Pancreas (tissue), 10 donors: ENCODE measurements at regions not wholly inside any gene's neighbourhood (a gene's known extent, or its start where the extent isn't known, plus 50 kb on each side); places are given as distances from the start of the nearest gene placed in this dataset.
A peak's percentile ranks its signal among the peaks of the same experiment; 100 is the strongest.

Source experiments
- ATAC-seq, 4 donors: fragments of 200-7000 bp; cut with Tn5 transposase; one replicate each; pipeline versions ENCODE4 v1.8.0 to v1.9.1; 2020; ENCODE audit warnings: mild to moderate bottlenecking in 4 of 4, moderate library complexity in 4 of 4
- DNase-seq, 6 donors: peaks; one replicate each; pipeline ENCODE4 v3.0.0-alpha.2; 2020
- FAIRE-seq: peaks from 2 replicates; lab custom pipeline; 2012; peaks lifted over from hg19 to GRCh38; lab: Jason Lieb, UNC
- H3K27ac ChIP-seq, 4 donors: fragments of 200-600 bp; sonication (generic); 1 replicate in 3 of 4; 2 replicates in 1 of 4; pipeline versions ENCODE4 v1.5.0 to v1.8.0; 2020
- H3K27me3 ChIP-seq, 4 donors: fragments of 200-600 bp; one replicate each; pipeline ENCODE4 v1.8.0; 2021
- H3K36me3 ChIP-seq, 3 donors: fragments of 200-600 bp; sonication (generic) in 1 of 3; one replicate each; pipeline versions ENCODE4 v1.5.0 to v1.8.0; 2020 to 2021
- H3K4me1 ChIP-seq, 3 donors: fragments of 200-600 bp; one replicate each; pipeline ENCODE4 v1.8.0; 2021
- H3K4me3 ChIP-seq, 4 donors: fragments of 200-600 bp; sonication (generic) in 2 of 4; one replicate each; pipeline versions ENCODE4 v1.5.0 to v1.8.0; 2020 to 2021
- H3K9me3 ChIP-seq, 4 donors: fragments of 200-600 bp; one replicate each; pipeline ENCODE4 v1.8.0; 2021
- WGBS, 2 donors: extraction: QIAGEN DNeasy Blood & Tissue Kit; methylation state at CpG; one replicate each; pipeline ENCODE4 v1.1.7; 2013; 5-methylcytosine and 5-hydroxymethylcytosine counted together
- intact Hi-C, 3 donors: fragments of 100-400 bp; cut with DNase I; formaldehyde crosslinking; loops; one replicate each; pipeline versions ENCODE4 v1.11.1 to v1.14.2; 2022
- TF ChIP-seq, protein P1 (sequence below), 4 donors: fragments of 200-600 bp; sonication (generic) in 3 of 4; IDR thresholded peaks; one replicate each; pipeline versions ENCODE4 v1.5.0 to v1.8.0; 2021; ENCODE audit warnings: antibody characterized with exemption in 4 of 4
- donor health status: healthy with polysubstance abuse.
- donor health status: DM: no; HTN: no; CAD: no; lungs with moderate emphysema.
- donor health status: DM: no; HTN: no; CAD: no.
- donor health status: control.
- donor health status: control.
- donor health status: Bipolar disorder and iron deficiency.
- donor health status: DM: yes; HTN: yes; CAD: no.
- donor health status: DM: no; HTN: no; CAD: no.
- donor health status: DM: no; HTN: no; CAD: no.
- donor health status: DM: yes; HTN: yes; CAD: no.

DNA sequence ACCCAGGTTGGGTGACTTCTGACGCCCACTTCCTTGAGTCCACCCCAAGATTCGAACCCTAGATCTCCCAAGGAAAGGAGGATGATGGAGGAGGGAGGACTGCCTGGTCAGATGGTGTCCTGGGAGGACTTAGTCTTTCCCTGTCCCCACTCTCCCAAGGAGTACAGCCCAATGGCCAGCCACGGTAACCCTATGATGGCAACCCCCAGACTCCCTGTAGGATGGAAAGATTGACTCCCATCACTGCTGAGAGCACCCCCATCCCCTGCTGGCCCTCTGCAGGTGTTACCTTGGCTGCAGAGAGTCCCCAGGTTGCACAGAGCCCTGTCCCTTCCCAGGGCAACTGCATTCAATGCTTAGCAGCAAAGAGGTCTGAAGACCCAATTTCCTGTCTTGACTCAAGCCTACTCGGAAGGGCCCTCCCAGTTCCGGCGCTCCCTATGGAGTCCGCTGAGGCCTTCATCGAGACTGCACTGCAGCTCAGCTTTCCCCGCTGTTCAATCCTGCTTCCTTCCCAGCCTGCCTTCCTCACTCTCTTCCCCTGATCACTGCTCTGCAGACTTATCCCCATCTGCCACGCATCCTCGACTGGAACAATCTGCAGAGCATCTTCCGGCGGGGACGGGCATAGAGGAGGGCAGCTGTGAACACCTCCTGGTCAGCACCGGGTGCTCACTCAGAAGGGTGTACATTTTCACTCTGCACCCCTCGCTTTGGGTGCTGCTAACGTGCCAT lies 50.8 kb upstream of the OCM2 start:
- DNase-seq, result no peak
- no peaks in the 10 kb centered on the region for H3K36me3 ChIP-seq
- H3K4me1 ChIP-seq, result no peaks in the 10 kb centered on the region
- FAIRE-seq, result no peak
- no peak for ATAC-seq
- intact Hi-C loops, result no loop called here
- H3K9me3 ChIP-seq, result no peaks in the 10 kb centered on the region
- 79 to 87% methylated on average over 17 of the region's 17 CpGs for whole genome bisulfite sequencing, 2 donors
- H3K27me3 ChIP-seq, result no peaks in the 10 kb centered on the region
- no peak overlapping the region for H3K27ac ChIP-seq
- no peak overlapping the region for H3K4me3 ChIP-seq
- TF ChIP-seq, protein P1, sequence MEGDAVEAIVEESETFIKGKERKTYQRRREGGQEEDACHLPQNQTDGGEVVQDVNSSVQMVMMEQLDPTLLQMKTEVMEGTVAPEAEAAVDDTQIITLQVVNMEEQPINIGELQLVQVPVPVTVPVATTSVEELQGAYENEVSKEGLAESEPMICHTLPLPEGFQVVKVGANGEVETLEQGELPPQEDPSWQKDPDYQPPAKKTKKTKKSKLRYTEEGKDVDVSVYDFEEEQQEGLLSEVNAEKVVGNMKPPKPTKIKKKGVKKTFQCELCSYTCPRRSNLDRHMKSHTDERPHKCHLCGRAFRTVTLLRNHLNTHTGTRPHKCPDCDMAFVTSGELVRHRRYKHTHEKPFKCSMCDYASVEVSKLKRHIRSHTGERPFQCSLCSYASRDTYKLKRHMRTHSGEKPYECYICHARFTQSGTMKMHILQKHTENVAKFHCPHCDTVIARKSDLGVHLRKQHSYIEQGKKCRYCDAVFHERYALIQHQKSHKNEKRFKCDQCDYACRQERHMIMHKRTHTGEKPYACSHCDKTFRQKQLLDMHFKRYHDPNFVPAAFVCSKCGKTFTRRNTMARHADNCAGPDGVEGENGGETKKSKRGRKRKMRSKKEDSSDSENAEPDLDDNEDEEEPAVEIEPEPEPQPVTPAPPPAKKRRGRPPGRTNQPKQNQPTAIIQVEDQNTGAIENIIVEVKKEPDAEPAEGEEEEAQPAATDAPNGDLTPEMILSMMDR (IDR thresholded peaks at IDR 0.05), result no peak

DNA sequence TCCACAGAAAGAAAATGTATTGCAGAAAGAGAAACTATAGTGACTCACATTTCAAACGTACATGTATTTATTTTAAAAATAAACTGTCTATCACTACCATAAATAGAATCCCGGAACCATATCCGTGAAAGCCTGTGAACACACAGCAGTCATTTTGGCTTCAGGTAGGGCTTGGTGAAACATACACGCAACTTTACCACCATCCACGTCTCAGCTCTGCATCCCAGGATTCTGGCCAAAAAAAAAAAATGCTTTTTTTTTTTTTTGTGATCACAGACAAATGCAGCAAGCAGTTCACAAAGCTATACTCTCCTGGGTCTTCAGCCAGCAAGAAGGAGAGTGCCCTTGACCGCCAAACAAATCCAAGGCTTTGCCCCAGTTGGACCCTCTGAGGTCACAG lies 56.8 kb upstream of the OCM2 start:
- no peaks in the 10 kb centered on the region for H3K27me3 ChIP-seq
- DNase-seq (no peak), ATAC-seq (no peak), FAIRE-seq (no peak)
- WGBS, 2 donors, result 65 to 72% methylated on average over 6 of the region's 6 CpGs
- TF ChIP-seq, protein P1 (IDR thresholded peaks at IDR 0.05), result no peak
- H3K27ac ChIP-seq, result no peak overlapping the region
- intact Hi-C loops, result no loop called here
- H3K9me3 ChIP-seq, result no peaks in the 10 kb centered on the region
- no peaks in the 10 kb centered on the region for H3K36me3 ChIP-seq
- H3K4me1 ChIP-seq, result no peaks in the 10 kb centered on the region
- no peak overlapping the region for H3K4me3 ChIP-seq

DNA sequence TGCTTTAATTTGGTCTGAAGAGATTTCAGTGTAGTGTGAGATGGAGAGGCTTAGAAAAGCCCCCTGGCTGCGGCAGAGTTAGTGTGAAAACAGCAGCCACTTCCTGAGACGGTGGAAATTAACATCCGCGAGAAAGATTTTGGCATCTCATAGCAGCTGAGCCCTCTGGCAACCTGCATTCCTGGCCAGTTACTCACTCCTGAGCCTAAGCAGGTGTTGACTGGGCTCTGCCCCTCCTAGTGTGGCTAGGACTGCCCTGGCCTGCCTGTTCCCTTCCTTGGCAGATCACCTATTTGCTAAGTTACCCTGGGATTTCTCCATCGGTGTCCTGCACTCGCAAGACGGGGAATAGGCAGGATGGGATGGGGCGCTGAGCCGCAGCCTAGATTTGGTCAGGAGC lies 57.6 kb upstream of the LMTK2 start:
- Histone ChIP-seq H3K27ac (no peak overlapping the region), H3K27me3 (no peaks in the 10 kb centered on the region), H3K4me1 (no peaks in the 10 kb centered on the region), H3K36me3 (no peaks in the 10 kb centered on the region), H3K4me3 (no peak overlapping the region), H3K9me3 (no peaks in the 10 kb centered on the region)
- 81 to 83% methylated on average over 9 of the region's 9 CpGs for whole genome bisulfite sequencing, 2 donors
- intact Hi-C loops, result no loop called here
- DNase-seq, result no peak
- ATAC-seq, result peak in 1 of 4 donors; percentile 18
- TF ChIP-seq, protein P1 (IDR thresholded peaks at IDR 0.05), result no peak
- no peak for FAIRE-seq

DNA sequence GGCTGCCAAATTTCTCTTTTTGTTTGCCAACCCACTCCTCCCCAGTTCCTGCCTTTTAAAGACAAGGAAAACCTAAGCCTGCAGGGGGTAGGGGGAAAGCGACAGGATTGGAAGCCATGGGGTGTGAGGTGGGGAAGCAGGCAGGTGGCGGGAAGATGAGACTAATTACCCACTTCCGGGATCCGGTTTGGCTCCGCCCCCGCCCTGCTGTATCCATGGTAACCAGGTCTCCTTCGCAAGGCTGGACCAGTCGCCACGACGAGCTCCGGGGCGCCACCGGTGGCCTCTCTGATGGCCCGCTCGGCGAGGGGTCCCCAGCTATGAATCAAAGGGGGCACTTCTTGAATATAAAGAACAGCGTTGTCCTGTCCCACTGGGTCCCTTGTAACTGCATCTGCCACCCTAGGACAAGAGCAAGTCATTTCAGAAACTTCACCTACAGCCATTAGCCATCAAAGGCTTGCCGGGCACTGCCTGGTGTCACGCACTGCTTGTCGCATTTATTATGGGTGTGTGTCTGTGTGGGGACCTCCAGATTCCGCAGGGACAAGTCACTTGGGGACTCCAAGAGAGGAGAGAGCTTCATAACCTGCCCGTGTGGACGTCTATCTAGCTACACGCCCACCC lies 55.4 kb upstream of the LMTK2 start:
- peak in 1 of 4 donors; percentile 46 for ATAC-seq
- TF ChIP-seq, protein P1 (IDR thresholded peaks at IDR 0.05), result no peak
- no peak overlapping the region for H3K4me3 ChIP-seq

DNA sequence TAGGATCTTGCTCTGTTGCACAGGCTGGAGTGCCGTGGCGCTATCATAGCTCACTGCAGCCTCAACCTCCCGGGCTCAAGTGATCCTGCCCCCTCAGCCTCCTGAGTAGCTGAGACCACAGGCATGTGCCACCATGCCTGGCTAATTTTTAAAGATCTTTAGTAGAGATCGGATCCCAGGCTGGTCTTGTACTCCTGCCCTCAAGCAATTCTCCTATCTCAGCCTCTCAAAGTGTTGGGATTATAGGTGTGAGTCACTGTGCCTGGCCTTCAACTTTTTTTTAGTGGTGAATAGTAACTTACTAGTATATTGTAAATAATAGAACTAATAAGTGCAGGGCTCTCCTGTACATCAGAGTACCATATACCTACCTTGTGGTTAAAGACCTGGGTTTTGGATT lies 52.1 kb upstream of the LMTK2 start:
- no peaks in the 10 kb centered on the region for H3K36me3 ChIP-seq
- no peaks in the 10 kb centered on the region for H3K4me1 ChIP-seq
- DNase-seq (no peak), FAIRE-seq (no peak), ATAC-seq (no peak)
- TF ChIP-seq, protein P1 (IDR thresholded peaks at IDR 0.05), result no peak
- intact Hi-C loops, result no loop called here
- WGBS, 2 donors, result 75 to 76% methylated on average over 4 of the region's 4 CpGs
- no peak overlapping the region for H3K27ac ChIP-seq
- H3K4me3 ChIP-seq, result no peak overlapping the region
- no peaks in the 10 kb centered on the region for H3K9me3 ChIP-seq
- no peaks in the 10 kb centered on the region for H3K27me3 ChIP-seq

More for the DNA sequence above, 55.4 kb upstream of the LMTK2 start:
- intact Hi-C loops, result no loop called here
- 14 to 16% methylated on average over 24 of the region's 24 CpGs for WGBS, 2 donors
- Histone ChIP-seq H3K4me1 (no peaks in the 10 kb centered on the region), H3K9me3 (no peaks in the 10 kb centered on the region), H3K27me3 (no peaks in the 10 kb centered on the region), H3K27ac (no peak overlapping the region), H3K36me3 (no peaks in the 10 kb centered on the region)
- peak in 4 of 6 donors; percentile 6 to 64 (median 32) for DNase-seq
- FAIRE-seq, result no peak
